ENCODE measurements at regions not wholly inside any gene's neighbourhood (a gene's known extent, or its start where the extent isn't known, plus 50 kb on each side); places are given as distances from the start of the nearest gene placed in this dataset.

- in situ Hi-C loops (cut with HindIII; ENCODE audit: low pct_unique_long_range_greater_than_20kb, low sequenced_read_pairs), result no loop called here
- Histone ChIP-seq H3K9me3 (ENCODE audit: control insufficient read depth, insufficient read depth, low read depth, low read length) (no peaks in the 10 kb centered on the region), H3K4me3 (ENCODE audit: low read depth in 2 of 2, low read length in 2 of 2) (no peak overlapping the region), H3K4me1 (ENCODE audit: control insufficient read depth, insufficient read depth, low read length) (peaks cover 2% of the 10 kb centered on the region), H3K36me3 (ENCODE audit: control insufficient read depth, insufficient read depth, low read length) (no peaks in the 10 kb centered on the region), H3K27ac (ENCODE audit: low read length) (no peak overlapping the region), H3K27me3 (ENCODE audit: control insufficient read depth, insufficient read depth, low read length) (no peaks in the 10 kb centered on the region)
- BruUV-seq (replicated peaks), result no TSS peak
- TF ChIP-seq REST (IDR thresholded peaks at IDR 0.05; ENCODE audit: insufficient read depth in 1 of 2, low read depth in 2 of 2, low read length in 1 of 2) (no peak), CTCF (IDR thresholded peaks at IDR 0.05) (no peak), TCF7L2 (IDR thresholded peaks at IDR 0.05; ENCODE audit: low read depth, low read length) (no peak)
- intact Hi-C loops (cut with micrococcal nuclease; ENCODE audit: unreplicated experiment), result no loop called here
- ChIA-PET CTCF (no interaction called here), POLR2A (no interaction called here)
- ATAC-seq, result no peak
- DNase-seq (ENCODE audit: low read depth, low spot score), result no peak
Observed at GRCh38 chr18:46415532-46416252, 241.3 kb downstream of the LOXHD1 start.

- Histone ChIP-seq H3K36me3 (ENCODE audit: control insufficient read depth, insufficient read depth, low read length) (no peaks in the 10 kb centered on the region), H3K27ac (ENCODE audit: low read length) (no peak overlapping the region), H3K9me3 (ENCODE audit: control insufficient read depth, insufficient read depth, low read depth, low read length) (no peaks in the 10 kb centered on the region), H3K4me1 (ENCODE audit: control insufficient read depth, insufficient read depth, low read length) (peaks cover under 1% of the 10 kb centered on the region), H3K27me3 (ENCODE audit: control insufficient read depth, insufficient read depth, low read length) (no peaks in the 10 kb centered on the region), H3K4me3 (ENCODE audit: low read depth in 2 of 2, low read length in 2 of 2) (no peak overlapping the region)
- ChIA-PET CTCF (no interaction called here), POLR2A (no interaction called here)
- no peak for ATAC-seq
- BruUV-seq (replicated peaks), result no TSS peak
- in situ Hi-C loops (cut with HindIII; ENCODE audit: low pct_unique_long_range_greater_than_20kb, low sequenced_read_pairs), result no loop called here
- intact Hi-C loops (cut with micrococcal nuclease; ENCODE audit: unreplicated experiment), result no loop called here
- TF ChIP-seq POLR2AphosphoS5 (IDR thresholded peaks at IDR 0.05; ENCODE audit: low read depth, low read length) (no peak), CTCF (IDR thresholded peaks at IDR 0.05) (no peak), TCF7L2 (IDR thresholded peaks at IDR 0.05; ENCODE audit: low read depth, low read length) (no peak), SIN3A (IDR thresholded peaks at IDR 0.05; ENCODE audit: borderline replicate concordance, insufficient read depth, low read depth, low read length) (no peak), REST (IDR thresholded peaks at IDR 0.05; ENCODE audit: insufficient read depth in 1 of 2, low read depth in 2 of 2, low read length in 1 of 2) (no peak)
- DNase-seq (ENCODE audit: low read depth, low spot score), result no peak
Observed at GRCh38 chr18:46416706-46417638, 240.0 kb downstream of the LOXHD1 start.

Measured in Panc1 (cell line).